GM19395 (cell line): ENCODE measurements at regions not wholly inside any gene's neighbourhood (a gene's known extent, or its start where the extent isn't known, plus 50 kb on each side); places are given as distances from the start of the nearest gene placed in this dataset.

Experiments
- ATAC-seq: cut with Tn5 transposase; IDR thresholded peaks from one replicate; pipeline ENCODE4 v1.9.1; 2021; ENCODE audit warnings: mild to moderate bottlenecking, moderate library complexity; ENCODE audit not compliant: unreplicated experiment

DNA sequence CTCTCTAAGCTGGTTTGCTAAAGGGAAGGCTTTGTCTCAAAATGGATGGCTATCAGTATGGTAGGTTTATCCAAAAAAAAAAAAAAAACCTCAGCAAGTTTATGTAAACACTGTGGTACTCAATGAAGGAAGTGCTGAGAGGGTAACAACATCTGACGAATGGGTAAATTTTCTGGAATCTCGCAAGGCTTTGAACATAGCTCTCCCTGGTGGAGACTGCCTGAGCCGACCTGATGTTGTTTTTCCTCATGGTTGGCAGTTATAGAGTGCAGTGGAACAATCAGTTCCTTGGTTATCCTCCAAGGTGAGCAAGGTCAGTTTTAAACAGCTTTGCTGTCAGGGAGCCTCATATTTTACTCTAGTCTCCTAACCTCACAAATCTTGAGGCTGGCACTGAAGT, 94.6 kb downstream of the ZPLD1 start:
- no peak for ATAC-seq

DNA sequence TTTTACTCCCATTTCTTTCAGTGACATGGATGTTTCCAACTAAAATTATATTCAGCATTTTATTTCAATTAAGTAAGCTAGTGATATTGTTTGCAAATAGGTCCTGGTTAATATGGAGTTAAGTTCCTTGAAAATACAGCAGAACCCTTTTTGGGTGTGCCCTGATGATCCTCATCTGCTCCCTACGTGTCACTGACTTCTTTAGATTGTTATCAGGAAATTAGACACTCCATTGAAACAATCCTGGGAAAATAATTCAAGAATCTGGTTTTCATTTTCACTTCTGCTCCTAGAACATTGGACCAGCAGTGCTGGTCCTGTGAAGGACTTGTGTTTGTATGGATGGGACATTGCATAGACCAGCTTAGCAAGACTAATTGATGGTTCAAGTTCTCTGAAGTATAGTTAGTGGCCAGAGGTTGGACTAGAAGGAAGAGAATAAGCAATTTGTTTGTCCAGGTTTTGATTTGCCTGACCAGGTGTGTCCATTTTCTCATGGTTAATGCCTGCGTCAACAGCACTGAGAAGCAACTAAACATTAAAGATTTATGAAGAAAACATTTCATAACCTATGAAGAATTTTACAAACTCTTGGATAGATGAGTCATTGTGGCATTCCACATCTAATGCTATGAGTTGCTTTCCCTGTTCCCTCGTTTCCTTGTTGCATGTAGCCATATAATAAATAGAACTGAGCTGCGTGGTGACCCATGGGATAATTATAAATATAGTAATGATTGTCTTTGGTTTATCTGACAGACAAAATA, 95.8 kb downstream of the ZPLD1 start:
- ATAC-seq, result no peak

DNA sequence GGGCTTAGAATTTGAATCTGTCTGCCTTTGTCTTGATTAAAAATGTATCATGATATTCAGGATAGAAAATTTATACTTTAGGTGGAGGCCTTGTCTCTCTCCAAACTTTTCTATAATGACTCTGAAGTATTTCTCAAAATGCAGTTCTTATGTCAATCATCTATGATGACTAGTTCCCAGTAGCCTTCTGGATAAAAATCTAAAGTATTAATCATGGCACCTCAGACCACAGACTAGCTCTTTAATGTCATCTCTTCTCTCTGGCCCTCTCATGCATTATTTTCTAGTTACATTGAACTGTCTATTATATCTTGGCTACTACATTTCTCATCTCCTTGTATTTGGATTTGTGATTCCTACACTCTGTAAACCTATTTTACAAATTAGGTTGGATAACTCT, 96.9 kb downstream of the ZPLD1 start:
- ATAC-seq, result no peak

DNA sequence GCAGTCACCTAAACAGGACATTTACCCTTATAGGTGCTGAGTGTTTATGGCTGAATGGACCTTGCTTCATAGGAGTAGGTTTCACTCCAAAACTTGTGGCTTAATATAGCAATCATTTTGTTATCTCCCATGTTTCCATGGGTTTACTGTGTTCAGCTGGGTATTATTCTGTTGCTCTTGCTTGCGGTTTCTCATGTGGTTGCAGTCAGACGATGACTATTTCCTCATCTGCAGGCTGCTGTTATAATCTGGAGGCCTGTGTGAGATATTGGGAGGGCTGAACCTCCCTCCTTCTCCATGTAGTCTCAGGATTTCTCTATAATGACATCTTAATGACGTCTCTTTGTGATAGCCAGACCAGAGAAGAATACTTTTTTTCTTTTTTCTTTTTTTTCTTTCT, 98.1 kb downstream of the ZPLD1 start:
- peak; percentile 51 for ATAC-seq

DNA sequence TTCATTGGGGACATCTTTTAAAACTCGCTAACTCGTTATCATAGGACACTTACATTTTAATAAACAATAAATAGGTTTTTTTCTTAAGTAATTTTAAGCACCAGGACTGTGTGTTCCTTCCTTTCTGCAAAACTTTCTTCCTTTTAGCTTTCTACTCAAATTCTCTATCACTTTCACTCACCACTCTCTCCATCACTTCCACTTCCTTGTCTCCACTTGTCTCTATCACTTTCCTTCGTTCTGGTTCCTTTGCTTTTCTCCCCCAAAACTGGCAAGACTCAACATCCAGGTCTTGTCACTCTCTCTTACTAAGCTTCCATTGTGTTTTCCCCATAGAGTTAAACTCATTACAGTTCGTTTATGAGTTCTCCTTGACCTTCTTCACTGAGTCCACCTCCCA, 99.0 kb downstream of the ZPLD1 start:
- ATAC-seq, result no peak

DNA sequence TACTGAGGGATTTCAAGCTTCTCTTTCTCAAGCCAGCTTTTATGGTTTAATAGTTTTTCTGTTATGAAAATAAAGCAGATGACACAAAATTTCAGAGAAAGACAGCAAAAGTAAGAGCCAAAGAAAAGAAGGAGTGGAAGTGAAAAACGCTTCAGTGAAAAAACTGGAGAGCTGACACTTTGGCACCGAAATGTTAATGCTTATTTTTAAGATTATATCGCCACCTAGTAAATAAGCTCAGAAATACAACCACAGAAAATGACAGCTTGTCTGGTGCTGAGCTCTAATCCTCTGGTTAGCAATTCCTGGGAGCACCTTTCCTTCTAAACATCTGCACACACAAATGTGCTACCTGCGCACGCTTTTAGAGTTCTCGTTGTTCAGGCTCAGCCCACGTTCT, 101.6 kb downstream of the ZPLD1 start:
- ATAC-seq, result no peak

DNA sequence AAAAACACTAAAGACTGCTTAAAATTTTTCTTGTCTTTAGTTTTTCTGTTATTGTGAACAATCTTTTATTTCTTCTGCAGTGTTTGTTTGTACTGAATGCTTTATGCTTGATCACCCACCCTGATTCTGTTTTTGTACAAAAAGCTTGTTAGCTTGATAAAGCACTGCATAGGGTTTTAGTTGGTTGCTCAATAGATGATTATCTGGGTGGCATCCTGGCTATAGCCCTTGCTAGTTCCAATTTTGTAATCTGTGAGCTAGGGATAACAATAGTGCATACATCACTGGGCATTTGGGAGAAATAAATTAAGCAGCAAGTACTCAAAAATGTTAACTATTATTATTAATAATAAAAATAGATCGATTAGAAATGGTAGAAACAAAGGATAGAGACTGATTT, 102.3 kb downstream of the ZPLD1 start:
- ATAC-seq, result no peak

DNA sequence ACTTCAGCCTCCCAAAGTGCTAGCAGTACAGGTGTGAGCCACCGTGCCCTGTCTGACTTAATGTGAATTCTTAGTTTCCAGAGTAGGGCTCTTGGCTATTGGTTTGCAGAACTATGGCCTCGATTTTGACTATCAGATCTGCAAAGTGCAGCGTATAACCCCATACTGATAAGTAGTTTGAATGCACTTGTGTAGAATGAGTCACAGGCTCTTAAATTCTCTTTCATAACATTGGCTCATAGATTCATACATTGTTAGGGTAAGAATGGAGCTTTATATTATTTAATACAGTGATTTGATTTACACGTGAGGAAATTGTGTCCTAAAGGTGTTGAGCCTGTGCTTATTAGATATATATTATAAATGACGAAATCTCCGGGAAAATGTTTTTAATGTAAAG, 109.9 kb downstream of the ZPLD1 start:
- ATAC-seq, result no peak

DNA sequence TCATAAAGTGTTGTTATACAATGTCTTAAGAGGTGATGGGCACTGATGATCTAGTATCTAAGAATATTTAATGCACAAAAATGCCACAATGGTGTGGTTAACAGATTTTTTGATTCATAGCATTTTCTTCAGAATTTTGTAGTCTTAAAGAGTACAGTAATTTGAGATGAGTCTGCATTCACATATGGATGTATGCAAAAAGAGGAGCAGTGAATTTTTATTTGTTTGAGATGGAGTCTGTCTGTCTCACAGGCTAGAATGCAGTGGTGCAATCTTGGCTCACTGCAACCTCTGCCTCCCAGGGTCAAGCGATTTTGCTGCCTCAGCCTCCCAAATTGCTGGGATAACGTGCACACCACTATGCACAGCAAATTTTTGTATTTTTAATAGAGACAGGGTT, 110.5 kb downstream of the ZPLD1 start:
- ATAC-seq, result no peak

DNA sequence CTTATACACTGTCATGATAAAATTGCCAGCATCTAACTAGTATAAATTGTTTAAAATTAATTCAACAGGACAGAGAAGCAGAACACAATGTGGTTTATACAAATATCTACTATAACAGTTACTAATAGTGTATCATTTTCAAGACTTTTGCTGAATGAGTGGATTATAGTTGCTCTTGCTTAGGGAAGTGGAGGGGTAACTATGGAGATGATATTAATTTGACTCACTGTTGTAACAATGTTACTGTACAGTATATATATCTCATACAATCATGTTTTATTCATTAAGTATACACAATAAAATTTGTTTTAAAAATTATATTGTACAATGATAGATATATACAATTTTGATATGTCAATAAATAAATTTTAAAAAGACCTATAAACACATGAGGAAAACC, 119.1 kb downstream of the ZPLD1 start:
- no peak for ATAC-seq

DNA sequence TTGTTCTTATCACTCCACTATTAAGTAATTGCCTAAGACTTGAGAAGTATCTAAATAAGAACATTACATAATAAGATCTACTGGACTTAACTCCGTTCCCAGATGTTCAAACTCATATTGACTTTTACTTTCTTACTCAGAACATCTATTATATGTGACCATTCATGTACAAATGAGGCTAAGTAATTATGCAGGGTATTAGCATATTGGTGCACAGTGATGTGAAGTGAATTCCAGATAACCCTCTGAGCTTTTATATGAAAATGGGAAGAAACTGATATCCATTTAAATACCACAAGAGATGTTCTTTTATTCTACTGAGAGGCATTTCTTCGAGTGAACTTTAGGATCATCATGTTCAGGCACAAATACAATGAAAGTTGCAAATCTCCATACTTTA, 135.7 kb downstream of the ZPLD1 start:
- ATAC-seq, result no peak

DNA sequence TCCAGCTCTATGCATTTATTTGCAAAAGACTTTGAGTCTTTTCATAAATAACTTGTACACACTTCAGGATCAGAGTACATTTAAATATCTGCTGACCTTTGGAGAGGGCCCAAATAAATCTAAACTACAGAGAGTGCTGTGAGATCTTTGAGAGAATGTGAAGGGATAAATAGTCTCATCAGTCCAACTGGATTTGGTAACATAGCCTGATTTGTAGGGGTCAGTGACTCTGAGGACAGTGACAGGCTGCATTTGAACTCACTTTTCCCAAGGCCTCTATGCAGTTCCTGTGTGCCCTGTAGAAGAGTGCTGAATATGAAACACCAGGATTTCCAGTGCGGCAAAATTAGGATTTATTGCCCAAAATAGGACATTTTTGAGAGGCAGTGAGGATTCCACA, 136.2 kb downstream of the ZPLD1 start:
- no peak for ATAC-seq

DNA sequence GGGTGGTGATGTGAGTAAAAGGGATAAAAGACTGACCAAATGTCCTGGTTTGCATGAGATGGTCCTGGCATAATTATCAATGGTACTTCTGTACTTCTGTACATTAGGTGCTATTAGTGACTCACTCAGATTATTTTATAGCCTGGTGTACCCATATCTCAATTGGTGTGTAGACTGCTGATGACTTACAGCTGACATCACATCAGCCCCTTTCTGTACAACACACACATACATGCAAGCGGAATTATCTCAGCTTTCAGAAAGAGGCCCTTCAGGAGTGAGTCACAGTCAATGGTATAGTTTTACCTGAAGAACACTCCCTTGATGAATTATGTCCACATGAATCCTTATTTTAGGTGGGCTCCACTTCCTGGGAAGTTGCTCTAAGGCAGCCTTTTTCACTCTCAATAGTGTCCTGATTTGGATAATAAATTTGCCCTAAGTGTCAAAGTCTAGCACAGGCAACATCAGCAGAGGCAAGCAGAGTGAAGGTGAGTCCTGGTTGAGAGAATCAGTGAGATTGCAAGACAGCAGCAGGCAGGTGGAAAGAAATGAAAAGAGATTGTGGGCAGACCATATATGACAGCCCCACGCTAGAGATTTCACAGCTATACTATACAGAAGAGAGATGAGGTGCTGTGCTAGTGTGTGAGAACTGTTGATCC, 137.0 kb downstream of the ZPLD1 start:
- ATAC-seq, result no peak

DNA sequence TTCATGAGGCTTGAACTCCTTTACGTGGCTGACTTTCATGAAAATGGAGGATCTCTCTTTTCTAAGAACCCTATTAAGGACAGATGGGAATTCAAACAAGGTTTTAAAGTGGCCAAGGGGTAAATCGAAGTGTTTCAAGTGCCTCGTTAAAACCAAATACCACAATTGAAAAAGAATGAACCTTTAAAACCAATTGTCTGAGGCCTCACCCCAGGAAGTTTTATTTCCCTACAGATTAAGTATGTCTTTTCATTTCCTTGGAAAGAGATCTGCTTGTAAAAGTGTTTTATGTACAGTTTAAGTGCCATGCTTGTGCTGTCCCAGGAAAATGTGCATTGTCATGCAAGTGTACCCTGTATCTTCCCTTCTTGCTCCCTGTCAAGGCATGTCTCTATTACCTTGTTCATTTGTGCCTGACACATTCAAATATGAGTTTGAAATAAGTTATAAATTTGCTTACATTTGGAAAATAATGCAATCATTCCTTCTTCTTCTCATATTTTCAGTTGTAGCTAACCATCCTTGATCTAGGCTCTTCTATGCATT, 138.7 kb downstream of the ZPLD1 start:
- ATAC-seq, result no peak

DNA sequence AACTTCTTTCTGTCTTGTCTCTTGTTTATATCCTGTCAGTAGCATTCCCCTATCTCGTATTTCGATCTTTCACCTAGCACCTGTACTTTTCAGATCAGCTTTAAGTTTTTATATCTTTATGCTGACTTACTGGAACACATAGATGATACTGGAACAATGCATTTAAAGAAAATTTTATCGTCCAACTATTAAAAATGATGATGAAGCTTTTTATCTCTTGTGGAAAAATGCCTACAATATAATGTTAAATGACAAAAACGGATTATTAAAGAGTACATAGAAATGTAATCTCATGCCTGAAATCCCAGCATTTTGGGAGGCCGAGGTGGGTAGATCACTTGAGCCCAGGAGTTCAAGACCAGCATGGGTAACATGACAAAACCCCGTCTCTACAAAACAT, 139.5 kb downstream of the ZPLD1 start:
- ATAC-seq, result no peak

DNA sequence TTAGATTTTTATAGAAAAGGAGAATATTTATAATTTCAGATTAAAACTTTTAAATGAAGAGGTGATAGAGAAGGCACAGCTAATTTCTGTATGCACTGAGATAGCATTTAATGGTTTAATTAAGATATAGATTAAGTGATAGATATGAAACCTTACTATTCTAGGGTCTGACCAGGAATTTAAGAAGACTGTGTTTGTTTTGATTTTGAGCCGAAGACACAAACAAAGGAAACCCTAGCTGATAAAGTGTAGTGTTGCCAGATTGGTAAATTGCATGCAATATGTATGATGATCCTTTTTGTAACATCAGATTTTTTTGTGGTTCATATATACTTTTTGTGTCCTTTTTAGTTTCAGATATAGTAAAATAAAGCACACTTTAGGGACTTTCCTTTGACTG, 141.8 kb downstream of the ZPLD1 start:
- no peak for ATAC-seq

DNA sequence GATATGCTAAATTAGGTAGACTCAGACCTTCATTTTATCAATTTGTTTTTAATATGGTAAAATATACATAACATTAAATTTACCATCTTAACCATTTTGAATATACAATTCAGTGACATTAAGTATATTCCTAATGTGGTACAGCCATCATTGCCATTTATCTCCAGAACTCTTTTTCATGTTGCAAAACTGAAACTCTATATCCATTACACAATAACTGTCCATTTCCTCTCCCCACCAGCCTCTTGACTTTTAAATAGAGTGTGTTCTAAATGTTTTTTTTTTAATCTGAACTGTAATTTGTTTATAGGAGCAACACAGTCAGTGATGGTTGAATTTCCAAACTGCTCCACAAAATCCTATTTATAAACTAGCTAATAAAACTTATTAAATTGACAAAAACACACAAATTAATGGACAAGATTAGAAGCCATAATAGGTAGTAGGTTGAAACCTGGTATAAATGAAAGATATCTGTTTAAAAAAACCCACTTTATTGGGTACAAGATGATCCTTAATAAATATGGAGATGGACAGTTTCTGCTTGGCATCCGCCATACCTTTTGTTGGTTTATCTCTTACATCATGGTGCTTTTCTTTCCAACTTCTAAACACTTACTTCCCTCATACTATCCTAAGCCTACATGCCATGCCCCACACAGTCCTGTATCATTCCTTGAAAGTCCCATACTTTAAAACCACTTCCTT, 142.4 kb downstream of the ZPLD1 start:
- no peak for ATAC-seq

DNA sequence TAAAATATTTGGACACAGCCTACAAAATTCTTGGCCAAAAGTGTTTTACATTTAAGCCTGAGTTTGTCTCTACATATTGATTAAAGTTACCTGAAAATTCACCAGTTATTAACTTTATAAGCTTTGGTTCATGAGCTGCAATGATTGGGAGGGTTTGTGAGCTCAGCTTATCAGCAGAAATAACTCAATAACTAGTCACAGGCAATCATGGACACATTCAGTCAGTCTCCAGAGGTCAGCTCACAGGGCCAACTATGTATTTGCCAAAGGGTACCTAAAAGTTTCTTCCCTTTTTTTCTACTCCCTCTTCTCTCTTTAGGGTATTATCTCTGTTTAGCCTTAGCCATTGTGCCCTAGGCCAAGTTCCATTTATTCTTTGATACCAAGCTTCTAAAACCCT, 145.9 kb downstream of the ZPLD1 start:
- no peak for ATAC-seq

DNA sequence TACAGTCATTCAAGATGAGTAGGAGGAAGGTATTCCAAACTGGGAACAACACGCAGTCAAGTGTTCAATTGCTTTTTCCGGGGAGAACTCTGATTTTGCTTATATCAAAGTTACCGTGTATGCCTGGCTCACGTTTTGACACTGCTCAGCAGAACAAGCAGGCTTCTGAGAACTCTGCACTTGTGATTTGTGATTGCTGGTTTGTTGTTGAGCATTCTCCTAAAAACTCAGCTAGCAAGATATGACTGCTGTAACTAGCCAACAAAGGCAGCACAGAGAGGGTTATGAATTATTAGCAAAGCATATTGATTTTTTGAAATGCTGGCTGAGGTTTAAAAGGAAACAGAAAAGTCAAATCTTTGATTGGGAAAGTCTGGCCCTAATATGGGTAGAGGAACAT, 151.7 kb downstream of the ZPLD1 start:
- ATAC-seq, result no peak

DNA sequence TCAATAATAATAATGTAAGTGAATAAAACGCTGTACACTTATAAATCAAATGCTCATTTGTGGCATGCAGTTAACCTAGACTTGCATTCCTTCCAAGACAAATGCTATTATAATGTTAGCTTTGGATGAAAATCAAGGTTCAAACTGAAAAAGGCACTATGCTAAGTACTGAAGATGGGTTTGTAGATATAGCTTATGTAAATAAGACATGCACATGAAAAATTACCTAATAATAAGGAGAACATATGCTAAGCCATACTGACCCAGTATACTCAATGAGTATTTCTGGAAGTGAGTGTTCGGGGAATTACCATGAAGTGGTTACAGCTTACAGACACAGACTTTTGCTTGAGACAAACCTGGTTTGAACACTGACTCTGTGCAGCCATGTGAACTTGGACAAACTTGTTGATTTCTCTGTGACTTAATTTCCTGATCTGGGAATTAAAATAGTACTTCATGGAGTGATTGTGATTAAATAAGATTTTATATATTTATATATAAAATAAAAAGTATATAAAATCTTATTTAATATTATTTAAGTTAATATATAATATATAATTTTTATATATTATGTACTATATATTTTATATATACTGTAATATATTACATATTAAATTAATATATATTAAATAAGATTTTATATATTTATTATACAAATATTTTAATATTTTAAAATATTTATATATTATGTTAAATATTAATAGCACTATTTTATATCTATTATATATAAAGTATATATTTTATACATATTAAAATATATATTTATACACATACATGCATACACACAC, 159.2 kb downstream of the ZPLD1 start:
- no peak for ATAC-seq

DNA sequence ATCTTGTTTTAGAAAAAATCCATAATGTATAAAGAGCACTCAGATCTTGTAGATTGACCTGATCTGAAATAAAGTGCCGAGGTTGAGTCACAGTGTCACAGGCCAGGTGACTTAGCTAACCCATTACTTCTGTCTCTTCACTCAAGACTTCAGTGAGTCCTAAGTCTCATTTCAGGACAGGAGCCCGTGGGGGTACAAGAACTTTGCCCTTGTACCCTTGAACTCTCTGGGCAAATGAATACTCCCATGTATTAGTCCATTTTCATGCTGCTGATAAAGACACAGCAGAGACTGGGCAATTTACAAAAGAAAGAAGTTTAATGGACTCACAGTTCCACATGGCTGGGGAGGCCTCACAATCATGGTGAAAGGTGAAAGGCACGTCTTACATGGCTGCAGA, 160.2 kb downstream of the ZPLD1 start:
- no peak for ATAC-seq
